GM19239 (cell line): ENCODE measurements at regions not wholly inside any gene's neighbourhood (a gene's known extent, or its start where the extent isn't known, plus 50 kb on each side); places are given as distances from the start of the nearest gene placed in this dataset.

Experiments used
- DNase-seq: peaks from one replicate; pipeline ENCODE4 v3.0.0; 2011; ENCODE audit warnings: low spot score; ENCODE audit not compliant: insufficient read length
- FAIRE-seq: peaks from 2 replicates; lab custom pipeline; 2011; peaks lifted over from hg19 to GRCh38; lab: Jason Lieb, UNC

- DNase-seq (no peak), FAIRE-seq (no peak)
Observed at GRCh38 chr3:31265646-31266428, 266.9 kb upstream of the STT3B start.

- DNase-seq: no peak
Observed at GRCh38 chr3:31268868-31269267, 263.9 kb upstream of the STT3B start.

GRCh38 chr3:31270010-31270409, 262.7 kb upstream of the STT3B start:
- DNase-seq (no peak), FAIRE-seq (no peak)

More at GRCh38 chr3:31268868-31269267, 263.9 kb upstream of the STT3B start:
- no peak for FAIRE-seq

GRCh38 chr3:31274326-31275024, 258.2 kb upstream of the STT3B start:
- FAIRE-seq: no peak

GRCh38 chr3:31275038-31275572, 257.6 kb upstream of the STT3B start:
- FAIRE-seq: no peak
- DNase-seq: no peak

More at GRCh38 chr3:31274326-31275024, 258.2 kb upstream of the STT3B start:
- DNase-seq: no peak

GRCh38 chr3:31275583-31275982, 257.1 kb upstream of the STT3B start:
- FAIRE-seq: no peak

GRCh38 chr3:31277582-31277981, 255.1 kb upstream of the STT3B start:
- no peak for FAIRE-seq
- no peak for DNase-seq

More at GRCh38 chr3:31275583-31275982, 257.1 kb upstream of the STT3B start:
- DNase-seq: no peak

GRCh38 chr3:31278532-31278931, 254.2 kb upstream of the STT3B start:
- no peak for FAIRE-seq
- no peak for DNase-seq

GRCh38 chr3:31284776-31285175, 247.9 kb upstream of the STT3B start:
- no peak for DNase-seq
- no peak for FAIRE-seq

GRCh38 chr3:31285833-31286486, 246.8 kb upstream of the STT3B start:
- no peak for DNase-seq
- FAIRE-seq: no peak

GRCh38 chr3:31288224-31288623, 244.5 kb upstream of the STT3B start:
- no peak for DNase-seq
- no peak for FAIRE-seq

- FAIRE-seq: no peak
- no peak for DNase-seq
Observed at GRCh38 chr3:31288641-31289100, 244.1 kb upstream of the STT3B start.

GRCh38 chr3:31289584-31289983, 243.1 kb upstream of the STT3B start:
- FAIRE-seq: peak; percentile 8
- DNase-seq: no peak

- DNase-seq (no peak), FAIRE-seq (no peak)
Observed at GRCh38 chr3:31290046-31290445, 242.7 kb upstream of the STT3B start.

GRCh38 chr3:31291818-31292217, 240.9 kb upstream of the STT3B start:
- FAIRE-seq: no peak
- no peak for DNase-seq

- FAIRE-seq (no peak), DNase-seq (no peak)
Observed at GRCh38 chr3:31294430-31295149, 238.1 kb upstream of the STT3B start.

GRCh38 chr3:31295150-31295765, 237.5 kb upstream of the STT3B start:
- DNase-seq (no peak), FAIRE-seq (no peak)

- DNase-seq: no peak
- no peak for FAIRE-seq
Observed at GRCh38 chr3:31297726-31298298, 234.9 kb upstream of the STT3B start.
